WTC11 (cell line): ENCODE measurements at regions not wholly inside any gene's neighbourhood (a gene's known extent, or its start where the extent isn't known, plus 50 kb on each side); places are given as distances from the start of the nearest gene placed in this dataset.

ENCODE experiments used
- ATAC-seq: fragments of 200-7000 bp; cut with Tn5 transposase; 2 replicates; pipeline ENCODE4 v1.10.0; 2021; ENCODE audit warnings: mild to moderate bottlenecking, moderate library complexity
- CTCF ChIA-PET: fragments of 300-600 bp; sonication (Branson Sonifier 250); formaldehyde crosslinking; loops from one replicate; lab custom pipeline; 2021; ENCODE audit warnings: antibody characterized with exemption; lab: Charles Lee
- POLR2A ChIA-PET: fragments of 350-600 bp; sonication (Branson Sonifier 250); formaldehyde crosslinking; loops from one replicate; lab custom pipeline; 2021; ENCODE audit warnings: antibody characterized with exemption; lab: Charles Lee
- DNase-seq: peaks from one replicate; pipeline ENCODE4 v3.0.0; 2021; ENCODE audit warnings: low spot score
- H3K27ac Mint-ChIP-seq: 2 replicates; pipeline ENCODE4 v1.8.0; 2021; ENCODE audit warnings: mixed read lengths
- H3K27me3 Mint-ChIP-seq: 2 replicates; pipeline ENCODE4 v1.8.0; 2021; ENCODE audit warnings: low read depth, mild to moderate bottlenecking, moderate library complexity, mixed read lengths
- H3K36me3 Mint-ChIP-seq: 2 replicates; pipeline ENCODE4 v1.8.0; 2021; ENCODE audit warnings: mixed read lengths
- H3K4me1 Mint-ChIP-seq: 2 replicates; pipeline ENCODE4 v1.8.0; 2022; ENCODE audit warnings: mixed read lengths
- H3K4me3 Mint-ChIP-seq: 2 replicates; pipeline ENCODE4 v1.8.0; 2021; ENCODE audit warnings: mild to moderate bottlenecking, moderate library complexity, mixed read lengths
- H3K9me3 Mint-ChIP-seq: 2 replicates; pipeline ENCODE4 v1.8.0; 2021; ENCODE audit warnings: mixed read lengths
- AR ChIP-seq: fragments of 250-450 bp; sonication (Bioruptor Pico); IDR thresholded peaks from 2 replicates; pipeline ENCODE4 v1.9.0; 2021; ENCODE audit warnings: mild to moderate bottlenecking
- ATF6 ChIP-seq: sonication (generic); formaldehyde crosslinking; IDR thresholded peaks from 2 replicates; pipeline ENCODE4 v1.8.1; 2023; ENCODE audit warnings: mild to moderate bottlenecking, missing genetic modification reagents
- CREB1 ChIP-seq: sonication (generic); formaldehyde crosslinking; IDR thresholded peaks from 2 replicates; pipeline ENCODE4 v1.8.0; 2023; ENCODE audit warnings: mild to moderate bottlenecking, missing genetic modification reagents
- E2F5 ChIP-seq: sonication (generic); formaldehyde crosslinking; IDR thresholded peaks from 2 replicates; pipeline ENCODE4 v1.8.1; 2022; ENCODE audit warnings: mild to moderate bottlenecking, moderate library complexity, missing genetic modification reagents
- FOXP1 ChIP-seq: sonication (generic); formaldehyde crosslinking; IDR thresholded peaks from 2 replicates; pipeline ENCODE4 v1.8.0; 2022; ENCODE audit warnings: missing genetic modification reagents, mild to moderate bottlenecking, moderate library complexity, borderline replicate concordance
- FOXP4 ChIP-seq: sonication (generic); formaldehyde crosslinking; IDR thresholded peaks from 2 replicates; pipeline ENCODE4 v1.8.0; 2022; ENCODE audit warnings: mild to moderate bottlenecking, missing genetic modification reagents
- MLX ChIP-seq: sonication (generic); formaldehyde crosslinking; IDR thresholded peaks from 2 replicates; pipeline ENCODE4 v1.8.1; 2023; ENCODE audit warnings: mild to moderate bottlenecking, missing genetic modification reagents, moderate library complexity
- MXD4 ChIP-seq: fragments of 250-450 bp; sonication (Bioruptor Pico); IDR thresholded peaks from 2 replicates; pipeline ENCODE4 v1.8.0; 2021; ENCODE audit warnings: mild to moderate bottlenecking, moderate library complexity, borderline replicate concordance
- NR2C2 ChIP-seq: sonication (generic); formaldehyde crosslinking; IDR thresholded peaks from 2 replicates; pipeline ENCODE4 v1.8.0; 2022; ENCODE audit warnings: mild to moderate bottlenecking, missing genetic modification reagents
- PREB ChIP-seq: sonication (generic); formaldehyde crosslinking; IDR thresholded peaks from 2 replicates; pipeline ENCODE4 v1.8.1; 2022; ENCODE audit warnings: mild to moderate bottlenecking, missing genetic modification reagents, moderate library complexity, borderline replicate concordance
- RELA ChIP-seq: sonication (generic); formaldehyde crosslinking; IDR thresholded peaks from 2 replicates; pipeline ENCODE4 v1.8.1; 2022; ENCODE audit warnings: missing genetic modification reagents, mild to moderate bottlenecking, borderline replicate concordance
- USF1 ChIP-seq: sonication (generic); formaldehyde crosslinking; IDR thresholded peaks from 2 replicates; pipeline ENCODE4 v1.8.0; 2022; ENCODE audit warnings: mild to moderate bottlenecking, missing genetic modification reagents
- ZNF121 ChIP-seq: sonication (generic); formaldehyde crosslinking; IDR thresholded peaks from 2 replicates; pipeline ENCODE4 v1.8.0; 2023; ENCODE audit warnings: missing genetic modification reagents
- ZNF232 ChIP-seq: sonication (generic); formaldehyde crosslinking; IDR thresholded peaks from 2 replicates; pipeline ENCODE4 v1.8.0; 2022; ENCODE audit warnings: mild to moderate bottlenecking, missing genetic modification reagents
- ZNF281 ChIP-seq: sonication (generic); formaldehyde crosslinking; IDR thresholded peaks from 2 replicates; pipeline ENCODE4 v1.8.0; 2023; ENCODE audit warnings: mild to moderate bottlenecking, missing genetic modification reagents
- ZNF317 ChIP-seq: sonication (generic); formaldehyde crosslinking; IDR thresholded peaks from 2 replicates; pipeline ENCODE4 v1.8.1; 2023; ENCODE audit warnings: low read depth, mild to moderate bottlenecking, moderate library complexity, missing genetic modification reagents, borderline replicate concordance
- ZNF425 ChIP-seq: fragments of 250-450 bp; sonication (Bioruptor Pico); conservative IDR thresholded peaks from 2 replicates; pipeline ENCODE4 v1.9.0; 2021; ENCODE audit warnings: mild to moderate bottlenecking

GRCh38 chr2:16604236-16604635 is 61.4 kb downstream of the CYRIA start (continued):
- TF ChIP-seq ZNF317 (CRISPR knock-in tag) (no peak), MLX (CRISPR knock-in tag) (no peak), ZNF121 (no peak)

- ChIA-PET POLR2A (no interaction called here), CTCF (interaction anchor here (0.6 to 1.5 kb wide), 3 partner anchors 17 to 165 kb away, joined by 3 to 4 read pairs (median 4); no protein-coding TSS in a partner anchor)
Observed at GRCh38 chr2:16591370-16591933, 74.2 kb downstream of the CYRIA start.

More at GRCh38 chr2:16591370-16591933, 74.2 kb downstream of the CYRIA start:
- Mint-ChIP-seq H3K27me3 (no peaks in the 10 kb centered on the region), H3K36me3 (no peaks in the 10 kb centered on the region), H3K9me3 (no peaks in the 10 kb centered on the region), H3K4me3 (no peak overlapping the region), H3K4me1 (peaks cover 22% of the 10 kb centered on the region), H3K27ac (no peak overlapping the region)
- DNase-seq (no peak), ATAC-seq (no peak)
- TF ChIP-seq ZNF232 (CRISPR knock-in tag), result no peak
- no peak for TF ChIP-seq ATF6 (CRISPR knock-in tag)
- no peak for TF ChIP-seq MXD4 (CRISPR knock-in tag)
- no peak for TF ChIP-seq FOXP1 (CRISPR knock-in tag)
- TF ChIP-seq PREB (CRISPR knock-in tag), result no peak
- no peak for TF ChIP-seq CREB1 (CRISPR knock-in tag)
- no peak for TF ChIP-seq NR2C2
- no peak for TF ChIP-seq ZNF281 (CRISPR knock-in tag)
- no peak for TF ChIP-seq E2F5 (CRISPR knock-in tag)
- TF ChIP-seq ZNF317 (CRISPR knock-in tag), result no peak
- no peak for TF ChIP-seq USF1 (CRISPR knock-in tag)
- no peak for TF ChIP-seq AR (CRISPR knock-in tag)
- TF ChIP-seq RELA (CRISPR knock-in tag), result no peak
- no peak for TF ChIP-seq ZNF425 (CRISPR knock-in tag)
- TF ChIP-seq FOXP4 (CRISPR knock-in tag), result no peak
